Kidney (tissue), 13 donors: ENCODE measurements at regions not wholly inside any gene's neighbourhood (a gene's known extent, or its start where the extent isn't known, plus 50 kb on each side); places are given as distances from the start of the nearest gene placed in this dataset.
A peak's percentile ranks its signal among the peaks of the same experiment; 100 is the strongest.

Source experiments
- DNase-seq, 5 donors: peaks; one replicate each; pipeline ENCODE4 v3.0.0-alpha.2; 2013 to 2020
- FAIRE-seq: peaks from 2 replicates; lab custom pipeline; 2012; peaks lifted over from hg19 to GRCh38; lab: Jason Lieb, UNC
- H3K27ac ChIP-seq, 2 donors: one replicate each; pipeline ENCODE4 v1.7.0; 2013; ENCODE audit warnings: low read depth in 2 of 2, low read length in 2 of 2, inconsistent platforms in 1 of 2
- H3K27me3 ChIP-seq: one replicate; pipeline ENCODE4 v1.7.1; 2013; ENCODE audit warnings: low read length, inconsistent platforms; ENCODE audit not compliant: control insufficient read depth, insufficient read depth
- H3K36me3 ChIP-seq, 3 donors: one replicate each; pipeline versions ENCODE4 v1.7.0 to v1.7.1; 2013; ENCODE audit warnings: low read length in 3 of 3, control low read depth in 1 of 3, inconsistent platforms in 1 of 3; ENCODE audit not compliant: insufficient read depth in 3 of 3, control insufficient read depth in 2 of 3
- H3K4me1 ChIP-seq, 3 donors: one replicate each; pipeline versions ENCODE4 v1.7.0 to v1.7.1; 2013; ENCODE audit warnings: low read length in 3 of 3, inconsistent platforms in 1 of 3, low read depth in 1 of 3; ENCODE audit not compliant: control insufficient read depth in 2 of 3, insufficient read depth in 2 of 3
- H3K4me3 ChIP-seq, 3 donors: one replicate each; pipeline versions ENCODE4 v1.7.0 to v1.8.1; 2013; ENCODE audit warnings: low read length in 3 of 3, control low read depth in 1 of 3, inconsistent platforms in 1 of 3
- H3K9ac ChIP-seq, 3 donors: one replicate each; pipeline versions ENCODE4 v1.7.0 to v1.7.1; 2013; ENCODE audit warnings: low read length in 3 of 3, control low read depth in 1 of 3, inconsistent platforms in 1 of 3
- H3K9me3 ChIP-seq, 3 donors: one replicate each; pipeline versions ENCODE4 v1.7.0 to v1.7.1; 2013; ENCODE audit warnings: low read length in 3 of 3, control low read depth in 1 of 3, inconsistent platforms in 1 of 3; ENCODE audit not compliant: control insufficient read depth in 2 of 3, insufficient read depth in 1 of 3
- intact Hi-C: fragments of 100-400 bp; cut with DNase I; formaldehyde crosslinking; loops from one replicate; pipeline ENCODE4 v1.11.1; 2022
- TF ChIP-seq, protein P1 (sequence below): IDR thresholded peaks from 3 replicates; pipeline ENCODE4 v1.5.1; 2012; ENCODE audit warnings: mild to moderate bottlenecking, moderate library complexity, borderline replicate concordance; ENCODE audit not compliant: insufficient read depth; ENCODE audit errors: extremely low read depth
- donor health status: control.
- donor health status: control.
- donor health status: control.
- donor health status: control.
- donor health status: control.
- donor health status: DM: yes; HTN: yes; CAD: no.
- donor health status: Normal renal cell carcinoma (clear cell type).

DNA sequence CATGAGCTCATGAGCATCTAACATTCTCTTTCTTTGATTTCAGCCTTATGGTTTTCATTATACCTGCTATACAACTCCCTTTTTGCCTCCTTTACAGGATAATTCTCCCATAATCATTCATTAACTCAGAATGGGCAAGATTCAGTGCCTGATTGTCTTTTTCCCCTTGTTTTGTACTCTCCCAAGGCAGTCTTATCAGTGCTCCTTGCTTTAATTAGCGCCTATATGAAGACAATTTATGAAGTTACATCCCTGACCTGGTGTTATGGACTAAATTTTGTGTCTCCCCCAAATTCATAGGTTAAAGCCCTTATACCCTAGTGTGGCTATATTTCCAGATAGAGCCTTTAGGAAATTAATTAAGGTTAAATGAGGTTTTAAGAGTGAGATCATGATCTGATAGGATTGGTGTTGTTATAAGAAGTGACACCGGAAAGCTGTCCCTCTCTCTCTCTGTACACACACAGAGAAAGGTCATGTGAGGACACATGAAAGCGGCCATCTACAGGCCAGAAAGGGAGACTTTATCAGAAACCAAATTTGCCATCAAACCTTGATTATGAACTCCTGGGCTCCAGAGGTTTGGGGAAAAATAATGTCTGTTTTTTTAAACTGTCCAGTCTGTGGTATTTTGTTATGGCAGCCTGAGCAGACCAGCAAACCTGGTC lies 185.8 kb upstream of the CHODL start:
- Histone ChIP-seq H3K4me1 (no peaks in the 10 kb centered on the region), H3K9ac (no peak overlapping the region), H3K36me3 (no peaks in the 10 kb centered on the region), H3K27ac (no peak overlapping the region), H3K4me3 (no peak overlapping the region), H3K9me3 (no peaks in the 10 kb centered on the region), H3K27me3 (no peaks in the 10 kb centered on the region)
- FAIRE-seq (no peak), DNase-seq (no peak)
- TF ChIP-seq, protein P1, sequence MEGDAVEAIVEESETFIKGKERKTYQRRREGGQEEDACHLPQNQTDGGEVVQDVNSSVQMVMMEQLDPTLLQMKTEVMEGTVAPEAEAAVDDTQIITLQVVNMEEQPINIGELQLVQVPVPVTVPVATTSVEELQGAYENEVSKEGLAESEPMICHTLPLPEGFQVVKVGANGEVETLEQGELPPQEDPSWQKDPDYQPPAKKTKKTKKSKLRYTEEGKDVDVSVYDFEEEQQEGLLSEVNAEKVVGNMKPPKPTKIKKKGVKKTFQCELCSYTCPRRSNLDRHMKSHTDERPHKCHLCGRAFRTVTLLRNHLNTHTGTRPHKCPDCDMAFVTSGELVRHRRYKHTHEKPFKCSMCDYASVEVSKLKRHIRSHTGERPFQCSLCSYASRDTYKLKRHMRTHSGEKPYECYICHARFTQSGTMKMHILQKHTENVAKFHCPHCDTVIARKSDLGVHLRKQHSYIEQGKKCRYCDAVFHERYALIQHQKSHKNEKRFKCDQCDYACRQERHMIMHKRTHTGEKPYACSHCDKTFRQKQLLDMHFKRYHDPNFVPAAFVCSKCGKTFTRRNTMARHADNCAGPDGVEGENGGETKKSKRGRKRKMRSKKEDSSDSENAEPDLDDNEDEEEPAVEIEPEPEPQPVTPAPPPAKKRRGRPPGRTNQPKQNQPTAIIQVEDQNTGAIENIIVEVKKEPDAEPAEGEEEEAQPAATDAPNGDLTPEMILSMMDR = no peak
- intact Hi-C loops = no loop called here

DNA sequence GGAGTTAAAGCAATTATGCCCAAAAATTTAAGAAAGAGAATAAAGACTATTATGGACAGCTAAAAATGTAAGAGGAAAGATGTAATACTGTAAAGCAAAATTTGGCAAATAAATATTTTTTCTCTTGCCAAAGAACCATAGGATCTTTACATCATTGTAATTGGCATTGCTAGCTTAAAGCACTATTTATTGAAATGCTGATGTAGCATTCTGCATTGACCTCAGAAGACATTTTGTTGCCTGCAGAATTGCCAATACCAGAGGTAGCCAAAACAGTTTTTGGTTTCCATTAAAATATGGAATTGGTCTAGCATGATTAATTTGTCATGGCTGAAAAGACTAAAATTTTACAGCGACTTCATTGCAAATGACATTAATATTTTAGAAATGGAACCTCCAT lies 191.5 kb upstream of the CHODL start:
- Histone ChIP-seq H3K9ac (no peak overlapping the region), H3K4me1 (no peaks in the 10 kb centered on the region)
- FAIRE-seq = no peak

DNA sequence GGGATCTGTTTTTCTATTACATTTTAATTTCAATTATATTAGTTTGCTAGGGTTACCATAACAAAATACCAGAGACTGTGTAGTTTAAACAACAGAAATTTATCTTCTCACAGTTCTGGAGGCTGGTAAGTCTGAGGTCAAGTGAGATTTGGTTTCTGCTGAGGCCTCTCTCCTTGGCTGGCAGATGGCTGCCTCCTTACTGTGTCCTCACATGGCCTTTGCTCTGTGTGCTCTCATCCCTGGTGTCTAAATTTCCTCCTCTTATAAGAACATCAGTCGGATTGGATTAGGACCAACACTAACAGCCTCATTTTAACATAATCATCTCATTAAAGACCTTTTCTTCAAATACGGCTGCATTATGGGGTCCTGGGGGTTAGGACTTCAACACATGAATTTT lies 195.2 kb upstream of the CHODL start:
- FAIRE-seq (no peak), DNase-seq (peak in 1 of 5 donors; percentile 6)
- Histone ChIP-seq H3K4me1 (no peaks in the 10 kb centered on the region), H3K27me3 (no peaks in the 10 kb centered on the region), H3K36me3 (no peaks in the 10 kb centered on the region), H3K27ac (no peak overlapping the region), H3K4me3 (no peak overlapping the region), H3K9ac (no peak overlapping the region), H3K9me3 (no peaks in the 10 kb centered on the region)
- intact Hi-C loops = no loop called here
- TF ChIP-seq, protein P1 = no peak

More for the DNA sequence above, 191.5 kb upstream of the CHODL start:
- Histone ChIP-seq H3K27ac (no peak overlapping the region), H3K36me3 (no peaks in the 10 kb centered on the region), H3K4me3 (no peak overlapping the region), H3K9me3 (no peaks in the 10 kb centered on the region), H3K27me3 (no peaks in the 10 kb centered on the region)
- intact Hi-C loops = no loop called here
- DNase-seq = no peak
- TF ChIP-seq, protein P1 = no peak

DNA sequence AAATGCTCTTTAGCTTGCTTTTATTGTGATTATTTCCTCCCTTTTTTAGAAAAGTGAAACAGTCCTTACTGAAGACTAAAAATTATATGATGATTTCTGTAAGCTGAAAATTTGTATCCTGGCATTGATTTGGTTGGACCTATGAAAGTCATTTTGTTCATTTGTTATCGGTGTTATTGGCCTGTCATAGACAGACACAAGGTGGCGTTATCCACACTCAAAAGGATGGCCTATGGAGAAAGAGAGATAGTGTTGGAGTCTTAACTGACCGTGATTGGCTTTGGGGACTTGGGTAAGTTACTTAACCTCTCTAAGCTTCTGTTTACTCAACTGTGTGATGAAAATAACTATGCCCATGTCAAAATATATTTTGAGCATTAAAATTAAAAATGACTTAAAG lies 203.6 kb upstream of the CHODL start:
- no peak overlapping the region for H3K27ac ChIP-seq
- FAIRE-seq = no peak
- intact Hi-C loops = no loop called here
- H3K4me1 ChIP-seq = no peaks in the 10 kb centered on the region
- H3K9ac ChIP-seq = no peak overlapping the region
- no peak overlapping the region for H3K4me3 ChIP-seq
- H3K27me3 ChIP-seq = no peaks in the 10 kb centered on the region
- TF ChIP-seq, protein P1 = peak; percentile 23
- H3K9me3 ChIP-seq = no peaks in the 10 kb centered on the region
- H3K36me3 ChIP-seq = no peaks in the 10 kb centered on the region
- peak in 2 of 5 donors; percentile 37 to 62 for DNase-seq
